Fibroblast of lung (primary cell): ENCODE measurements at regions not wholly inside any gene's neighbourhood (a gene's known extent, or its start where the extent isn't known, plus 50 kb on each side); places are given as distances from the start of the nearest gene placed in this dataset.

Experiments
- CTCF ChIP-seq, 2 donors: IDR thresholded peaks in 1 of 2; conservative IDR thresholded peaks in 1 of 2; 1 replicate in 1 of 2; 2 replicates in 1 of 2; pipeline ENCODE4 v1.5.1; 2011 to 2012; ENCODE audit warnings: low read length in 2 of 2, control low read depth in 1 of 2, inconsistent platforms in 1 of 2, low read depth in 1 of 2, mild to moderate bottlenecking in 1 of 2
- EZH2 ChIP-seq: IDR thresholded peaks from 2 replicates; pipeline ENCODE4 v1.5.1; 2012; ENCODE audit warnings: low read length, control low read depth, mild to moderate bottlenecking; ENCODE audit errors: missing control alignments

- TF ChIP-seq CTCF (conservative IDR thresholded peaks at IDR 0.05 in 1 of 2, IDR thresholded peaks at IDR 0.05 in 1 of 2; ENCODE audit: low read depth in 1 of 2, low read length in 2 of 2), result no peak
- no peak for TF ChIP-seq EZH2
Observed at GRCh38 chr20:39630215-39630908, 668.2 kb downstream of the DHX35 start.
